CD4-positive, alpha-beta T cell treated with Interleukin-2 at 100 ng/mL for 4 hours (primary cell): ENCODE measurements at regions not wholly inside any gene's neighbourhood (a gene's known extent, or its start where the extent isn't known, plus 50 kb on each side); places are given as distances from the start of the nearest gene placed in this dataset.
A peak's percentile ranks its signal among the peaks of the same experiment; 100 is the strongest.
"Not testable (repeated sequence)": the region's sequence is repeated elsewhere in the genome, so short reads cannot be mapped to it uniquely, and the experiment has no call there.

Experiments
- DNase-seq: peaks from one replicate; pipeline ENCODE4 v3.0.0-alpha.2; 2020; ENCODE audit warnings: low spot score

- peak; percentile 7 for DNase-seq
Observed at GRCh38 chr3:88000853-88001252, 58.0 kb downstream of the CGGBP1 start.

GRCh38 chr3:87997966-87998365 lies 60.8 kb downstream of the CGGBP1 start:
- no peak for DNase-seq

GRCh38 chr3:87997298-87997697 lies 61.5 kb downstream of the CGGBP1 start:
- peak; percentile 40 for DNase-seq

GRCh38 chr3:87996882-87997281 lies 61.9 kb downstream of the CGGBP1 start:
- DNase-seq: no peak

- DNase-seq: no peak
Observed at GRCh38 chr3:87993566-87993965, 65.2 kb downstream of the CGGBP1 start.

GRCh38 chr3:87987952-87988351 lies 70.9 kb downstream of the CGGBP1 start:
- no peak for DNase-seq

GRCh38 chr3:87982421-87982820 lies 76.4 kb downstream of the CGGBP1 start:
- DNase-seq: no peak

GRCh38 chr3:87979527-87979926 lies 79.3 kb downstream of the CGGBP1 start:
- DNase-seq: no peak

- DNase-seq: no peak
Observed at GRCh38 chr3:87977765-87978164, 81.0 kb downstream of the CGGBP1 start.

- no peak for DNase-seq
Observed at GRCh38 chr3:87975716-87976115, 83.1 kb downstream of the CGGBP1 start.

- DNase-seq: no peak
Observed at GRCh38 chr3:87973906-87974305, 84.9 kb downstream of the CGGBP1 start.

- DNase-seq: no peak
Observed at GRCh38 chr3:87969620-87970019, 89.2 kb downstream of the CGGBP1 start.

- no peak for DNase-seq
Observed at GRCh38 chr3:87968668-87969067, 90.1 kb downstream of the CGGBP1 start.

- DNase-seq: no peak
Observed at GRCh38 chr3:87958289-87958688, 100.5 kb downstream of the CGGBP1 start.

- no peak for DNase-seq
Observed at GRCh38 chr3:87957575-87957974, 101.2 kb downstream of the CGGBP1 start.

- DNase-seq: no peak
Observed at GRCh38 chr3:87949879-87950208, 109.0 kb downstream of the CGGBP1 start.

GRCh38 chr3:87949189-87949878 lies 109.5 kb downstream of the CGGBP1 start:
- no peak for DNase-seq

- not testable (repeated sequence) for DNase-seq
Observed at GRCh38 chr3:87946007-87946406, 112.8 kb downstream of the CGGBP1 start.

- not testable (repeated sequence) for DNase-seq
Observed at GRCh38 chr3:87942256-87942655, 116.5 kb downstream of the CGGBP1 start.

GRCh38 chr3:87924485-87924884 lies 134.3 kb downstream of the CGGBP1 start:
- no peak for DNase-seq

GRCh38 chr3:87920549-87920948 lies 138.3 kb downstream of the CGGBP1 start:
- no peak for DNase-seq

GRCh38 chr3:87901141-87901540 lies 157.7 kb downstream of the CGGBP1 start:
- DNase-seq: no peak

- DNase-seq: no peak
Observed at GRCh38 chr3:87900061-87900460, 158.7 kb downstream of the CGGBP1 start.

GRCh38 chr3:87898971-87899370 lies 159.8 kb downstream of the CGGBP1 start:
- DNase-seq: no peak

- no peak for DNase-seq
Observed at GRCh38 chr3:87895983-87896382, 162.8 kb downstream of the CGGBP1 start.
